GM12892 (cell line): ENCODE measurements at regions not wholly inside any gene's neighbourhood (a gene's known extent, or its start where the extent isn't known, plus 50 kb on each side); places are given as distances from the start of the nearest gene placed in this dataset.

Source experiments
- POLR2A ChIP-seq: IDR thresholded peaks from 2 replicates; pipeline ENCODE4 v1.6.1; 2011; ENCODE audit warnings: low read depth, low read length, control low read depth
- POLR2AphosphoS5 ChIP-seq: IDR thresholded peaks from 2 replicates; pipeline ENCODE4 v1.6.1; 2011; ENCODE audit warnings: low read depth, low read length, control low read depth
- TAF1 ChIP-seq: IDR thresholded peaks from 2 replicates; pipeline ENCODE4 v1.6.1; 2011; ENCODE audit warnings: low read depth, mild to moderate bottlenecking, control low read depth, low read length, borderline replicate concordance

GRCh38 chr1:88557014-88557413, 127.1 kb upstream of the PKN2 start:
- TF ChIP-seq POLR2A = no peak
- no peak for TF ChIP-seq POLR2AphosphoS5
- TF ChIP-seq TAF1 = no peak
